GM21528 (cell line): ENCODE measurements at regions not wholly inside any gene's neighbourhood (a gene's known extent, or its start where the extent isn't known, plus 50 kb on each side); places are given as distances from the start of the nearest gene placed in this dataset.
A peak's percentile ranks its signal among the peaks of the same experiment; 100 is the strongest.

ENCODE experiments used
- ATAC-seq: cut with Tn5 transposase; IDR thresholded peaks from one replicate; pipeline ENCODE4 v1.9.1; 2021; ENCODE audit warnings: mild to moderate bottlenecking, moderate library complexity; ENCODE audit not compliant: unreplicated experiment, low FRiP score

DNA sequence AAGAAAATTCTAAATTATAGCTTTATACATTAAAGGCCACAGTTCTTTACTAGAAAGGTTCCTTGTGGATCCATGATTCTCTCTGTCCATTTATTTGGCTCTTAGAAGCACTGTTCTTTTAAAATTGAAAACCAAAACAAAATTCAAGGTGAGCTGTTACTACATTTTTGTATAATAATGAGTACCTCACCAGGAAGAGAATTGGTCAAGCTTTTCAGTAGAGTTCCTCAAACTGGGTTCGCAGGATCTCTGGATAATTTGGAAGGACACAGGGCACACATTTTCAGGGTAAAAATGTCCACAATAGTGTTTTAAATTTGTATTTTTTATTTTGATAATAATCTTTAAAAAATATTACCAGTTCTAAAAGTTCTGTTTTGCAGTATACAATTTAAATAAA is 93.0 kb downstream of the PPP1R3A start:
- no peak for ATAC-seq

DNA sequence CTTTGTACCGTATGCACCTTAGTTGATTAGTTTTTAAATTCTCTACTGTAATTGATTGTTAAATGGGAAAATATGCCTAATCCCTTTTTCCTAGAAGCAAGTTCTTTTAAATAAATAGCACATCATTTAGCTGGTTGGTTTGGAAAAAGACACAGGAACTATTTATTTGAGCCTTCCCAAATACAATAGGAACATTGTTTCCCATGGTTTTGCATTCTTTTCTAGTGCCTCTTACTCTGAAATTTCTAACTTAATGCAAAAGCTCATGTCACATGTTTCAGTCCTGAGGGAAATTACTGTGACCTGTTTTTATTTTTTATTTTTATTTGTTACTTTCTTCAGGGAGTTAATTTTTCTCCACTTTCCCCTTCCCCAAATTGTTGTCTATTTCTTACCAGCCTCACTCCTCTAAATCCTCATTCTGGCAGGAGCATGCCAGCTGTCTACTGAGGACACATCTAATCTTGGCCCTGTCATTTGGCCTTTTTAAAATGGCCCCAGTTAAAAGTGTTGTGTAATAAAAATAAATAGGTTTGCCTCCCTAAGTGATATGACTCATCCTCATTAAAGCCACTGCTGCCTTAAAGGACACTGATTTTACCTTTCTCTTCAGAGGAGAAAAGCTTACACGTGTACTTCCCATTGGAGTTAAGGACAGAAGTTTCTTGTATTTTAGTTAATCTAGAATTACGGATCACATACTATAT is 94.5 kb downstream of the PPP1R3A start:
- no peak for ATAC-seq

DNA sequence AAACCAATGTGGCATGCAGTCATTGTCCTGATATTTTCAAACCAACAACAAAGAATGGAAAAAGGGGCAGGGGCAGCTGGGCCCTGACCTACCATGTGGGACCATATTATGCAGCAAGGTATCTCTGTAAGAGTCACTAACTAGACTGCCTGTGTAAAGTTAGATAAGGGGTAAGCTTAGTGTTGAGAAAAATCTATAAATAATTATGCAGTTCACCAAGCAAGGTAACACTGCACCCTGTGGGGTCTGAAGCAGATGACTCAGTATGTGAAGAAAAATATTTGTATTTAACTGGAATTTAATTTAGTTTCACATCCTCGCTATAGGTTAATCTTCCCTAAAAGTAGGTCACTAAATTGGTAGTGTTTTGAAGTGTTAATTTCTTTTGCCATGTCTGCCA is 99.3 kb downstream of the PPP1R3A start:
- no peak for ATAC-seq

DNA sequence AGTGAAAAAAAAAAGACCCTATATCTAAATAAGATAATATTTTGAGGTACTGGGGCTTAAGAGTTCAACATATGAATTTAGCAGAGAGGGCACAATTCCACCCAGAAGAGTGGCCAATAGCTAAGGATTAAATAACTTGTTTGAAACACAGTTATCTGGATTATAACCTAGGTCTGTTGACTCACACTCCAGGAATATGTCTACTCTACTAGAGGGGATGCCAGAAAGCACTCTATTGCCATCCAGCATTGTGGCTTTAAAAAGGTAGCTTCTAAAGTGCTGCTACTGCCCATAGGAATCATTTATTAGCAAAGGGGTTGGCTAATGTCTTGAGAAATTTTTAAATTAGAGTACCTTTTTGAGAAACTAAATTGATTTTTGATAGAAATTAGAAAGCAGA is 102.2 kb downstream of the PPP1R3A start:
- ATAC-seq: no peak

DNA sequence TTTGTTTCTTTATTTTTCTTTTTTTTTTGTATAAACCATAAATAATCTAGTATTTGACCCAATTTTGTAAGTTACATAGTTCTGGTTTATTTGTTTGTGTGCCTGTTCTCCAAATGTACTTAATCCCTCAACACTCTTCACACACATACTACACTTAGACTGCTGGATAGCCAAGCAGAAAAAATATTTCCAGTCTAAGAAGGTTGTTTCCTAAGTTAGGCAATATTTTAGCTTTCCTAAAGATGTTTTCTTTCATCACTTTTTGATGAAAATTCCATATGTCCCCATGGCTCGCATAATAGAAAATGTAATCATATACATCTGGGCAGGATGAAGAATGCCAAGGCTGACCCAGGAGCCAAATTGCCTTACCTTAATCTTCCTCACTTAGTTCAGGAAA is 105.3 kb downstream of the PPP1R3A start:
- no peak for ATAC-seq

DNA sequence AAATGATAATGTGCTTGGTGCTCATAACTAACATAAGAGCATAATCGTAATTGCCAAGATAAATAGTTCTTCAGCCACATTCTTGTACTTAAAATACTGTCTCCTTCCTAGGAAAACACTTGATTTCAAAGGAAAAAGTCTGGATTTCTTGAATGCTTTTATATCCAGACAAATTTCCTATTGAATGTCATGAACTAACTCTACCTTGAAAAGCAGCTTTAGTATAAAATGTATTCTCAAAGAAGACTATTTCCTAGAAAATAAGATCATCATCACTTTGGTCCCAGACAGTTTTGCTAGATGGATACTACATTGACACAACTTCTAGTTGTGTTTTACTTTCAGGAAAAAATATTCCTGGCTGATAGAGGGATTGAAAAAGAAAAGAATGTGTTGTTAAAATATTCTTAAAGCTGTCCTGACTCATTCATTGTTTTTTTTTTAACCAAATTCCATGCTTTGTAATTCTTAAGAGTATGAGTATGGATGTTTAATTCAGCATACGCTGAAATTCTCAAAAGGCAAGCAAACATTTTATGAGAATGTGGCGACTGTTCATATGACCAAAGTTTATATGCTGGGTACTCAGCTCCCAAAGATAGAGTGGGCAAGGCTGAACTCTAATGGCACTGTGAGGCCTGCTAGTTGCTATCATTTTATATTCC is 106.1 kb downstream of the PPP1R3A start:
- ATAC-seq: no peak

DNA sequence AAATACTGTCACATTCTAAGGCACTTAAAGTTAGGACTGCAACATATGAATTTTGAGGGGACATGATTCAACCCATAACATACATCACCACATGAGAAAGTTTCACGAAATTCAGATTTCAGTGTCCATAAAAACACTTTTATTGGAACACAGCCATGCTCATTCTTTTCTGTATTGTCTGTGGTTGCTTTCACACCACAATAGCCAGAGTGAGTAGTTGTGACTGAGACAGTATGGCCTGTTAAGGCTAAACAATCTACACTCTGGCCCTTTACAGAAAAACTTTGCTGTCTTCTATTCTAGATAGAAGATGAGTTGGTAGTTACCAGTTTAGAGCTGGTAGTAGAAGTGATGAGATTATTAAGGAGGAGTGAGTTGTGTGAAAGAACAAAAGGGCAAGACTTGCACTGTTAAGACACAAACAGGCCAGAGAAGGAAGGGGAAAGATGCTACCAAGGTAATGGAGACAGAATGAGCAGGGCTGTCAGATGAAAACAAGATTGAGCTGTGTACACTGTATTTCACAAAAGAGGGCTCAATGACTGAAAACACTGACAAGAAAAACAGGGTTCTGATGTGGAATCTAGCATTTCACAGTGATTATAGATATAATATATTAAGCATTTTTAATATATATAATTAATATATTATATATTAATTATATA is 108.6 kb downstream of the PPP1R3A start:
- no peak for ATAC-seq

DNA sequence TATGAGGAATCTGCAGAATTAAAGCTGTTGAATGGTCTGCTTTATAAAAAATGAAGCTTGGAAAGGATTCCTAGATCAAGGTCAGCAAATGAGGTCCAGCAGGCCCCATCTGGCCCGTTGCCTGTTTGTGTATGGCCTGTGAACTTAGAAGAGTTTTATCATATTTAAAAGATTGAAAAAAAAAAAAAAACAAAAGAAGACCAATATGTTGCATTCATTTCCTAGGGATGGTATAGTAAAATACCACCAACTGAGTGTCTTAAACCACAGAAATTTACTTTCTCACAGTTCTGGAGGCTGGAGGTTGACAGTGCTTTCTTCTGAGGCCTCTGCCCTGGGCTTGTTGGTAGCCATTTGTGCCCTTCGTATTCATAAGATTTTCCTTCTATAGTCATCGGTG is 109.2 kb downstream of the PPP1R3A start:
- ATAC-seq: no peak

DNA sequence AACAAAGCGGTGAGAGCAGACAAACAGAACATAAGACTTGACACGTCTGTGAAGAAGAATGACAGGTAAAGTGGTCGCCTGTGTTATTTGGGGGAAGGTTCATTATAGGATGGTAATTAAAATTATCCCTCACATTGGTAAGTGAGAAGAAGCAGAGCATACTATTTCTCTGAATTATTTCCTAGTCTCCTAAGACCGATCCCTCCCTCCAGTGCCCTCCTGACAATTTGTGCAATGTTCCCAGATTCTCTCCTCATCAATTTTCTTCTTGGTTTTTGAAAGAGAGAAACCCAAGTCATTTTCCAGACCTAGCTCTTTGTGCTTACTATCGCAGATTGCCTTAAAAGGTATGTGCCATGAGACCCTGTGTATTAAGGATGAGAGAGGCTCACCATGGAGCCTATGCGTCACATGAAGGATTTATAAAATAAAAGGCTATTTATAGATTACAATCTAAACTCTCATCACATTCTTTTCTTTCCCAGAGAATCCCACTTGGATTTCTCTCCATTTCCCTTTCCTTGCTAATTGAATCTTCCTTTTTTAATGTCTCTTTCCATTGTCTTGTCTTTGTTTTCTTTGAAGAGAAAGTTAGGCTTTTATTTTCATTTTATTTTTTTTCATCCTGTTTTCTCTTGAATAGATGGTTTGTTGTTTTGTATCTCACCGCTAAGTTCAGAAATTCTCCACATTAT is 112.0 kb downstream of the PPP1R3A start:
- no peak for ATAC-seq

DNA sequence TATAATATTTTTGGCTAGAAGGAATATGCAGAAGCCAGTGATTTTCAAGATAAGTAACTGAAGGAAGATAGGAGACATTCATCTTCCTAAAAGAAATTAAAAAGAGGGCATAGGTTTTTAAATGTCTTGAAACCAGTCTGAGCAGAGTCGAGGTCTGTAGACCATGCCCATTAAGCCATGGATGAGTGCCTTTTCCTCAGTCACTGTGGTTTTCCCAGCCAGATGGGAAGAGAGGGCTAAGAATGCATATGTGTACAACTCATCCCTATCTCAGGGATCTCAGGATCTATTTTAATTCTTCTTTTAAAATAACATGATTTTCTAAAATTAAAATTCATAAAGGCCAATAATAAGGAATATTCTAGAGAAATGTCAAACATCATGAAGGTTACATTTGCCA is 112.8 kb downstream of the PPP1R3A start:
- no peak for ATAC-seq

DNA sequence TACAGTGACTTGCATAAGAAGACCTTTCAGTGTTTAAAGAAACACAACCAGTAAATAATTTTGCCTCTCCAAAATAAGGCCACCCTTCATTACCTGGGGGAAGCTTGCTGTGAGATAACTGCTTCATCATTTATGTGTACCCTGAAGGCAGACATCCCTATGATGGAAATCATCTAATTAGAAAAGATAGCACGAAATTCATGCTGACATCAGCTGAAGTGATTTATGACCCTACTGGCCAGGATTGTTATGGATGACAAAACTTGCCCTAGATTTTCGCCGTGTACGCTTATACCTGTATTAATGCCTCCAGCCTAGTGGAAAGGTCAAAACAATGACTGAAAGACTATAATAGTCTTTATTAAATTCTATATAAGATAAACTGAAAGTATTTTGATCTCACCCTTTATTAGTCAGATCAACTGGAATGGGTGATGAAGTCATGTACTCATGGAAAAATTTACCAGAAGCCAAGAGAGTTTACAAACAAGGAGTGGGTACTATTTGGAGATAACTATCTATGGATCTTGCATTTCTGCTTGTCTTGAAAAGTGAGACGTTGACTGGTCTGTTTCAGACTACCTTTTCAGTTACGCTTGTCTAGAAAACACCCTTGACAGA is 114.2 kb downstream of the PPP1R3A start:
- ATAC-seq: no peak

DNA sequence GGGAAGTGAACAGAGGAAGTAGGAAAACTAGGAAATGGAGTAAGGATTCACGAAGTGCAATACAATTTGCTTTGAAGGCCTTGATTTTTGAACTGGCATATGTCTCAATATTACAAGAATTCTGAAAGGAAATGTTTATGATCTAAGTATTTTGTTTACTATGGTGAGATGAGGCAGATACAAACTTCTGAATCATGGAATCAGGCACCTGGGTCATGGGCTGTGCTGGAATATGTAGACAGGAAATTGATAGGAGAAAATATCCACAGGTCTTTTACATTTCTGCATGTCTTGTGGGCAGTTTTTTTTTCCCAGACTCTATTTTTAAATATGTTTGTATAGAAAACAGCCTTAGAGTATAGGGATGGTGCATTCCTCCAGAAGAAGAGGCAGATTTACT is 117.1 kb downstream of the PPP1R3A start:
- ATAC-seq: no peak

DNA sequence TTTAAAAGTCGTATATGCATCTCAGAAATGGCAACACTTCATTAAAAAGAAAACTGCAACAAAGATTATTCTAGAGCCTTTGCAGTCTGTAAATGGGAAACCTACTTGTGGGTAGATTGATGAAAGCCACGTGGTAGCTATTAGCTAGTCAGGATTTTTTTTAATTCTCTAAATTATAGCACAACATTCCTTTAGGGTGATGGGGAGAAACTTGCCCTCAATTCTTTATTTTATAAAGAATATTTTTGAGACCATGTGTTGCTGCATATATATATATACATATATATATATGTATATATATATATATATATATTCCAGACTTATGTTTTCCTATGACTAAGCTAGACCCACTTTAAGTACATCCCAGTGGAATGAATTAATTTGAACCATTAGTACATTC is 118.0 kb downstream of the PPP1R3A start:
- ATAC-seq: no peak

DNA sequence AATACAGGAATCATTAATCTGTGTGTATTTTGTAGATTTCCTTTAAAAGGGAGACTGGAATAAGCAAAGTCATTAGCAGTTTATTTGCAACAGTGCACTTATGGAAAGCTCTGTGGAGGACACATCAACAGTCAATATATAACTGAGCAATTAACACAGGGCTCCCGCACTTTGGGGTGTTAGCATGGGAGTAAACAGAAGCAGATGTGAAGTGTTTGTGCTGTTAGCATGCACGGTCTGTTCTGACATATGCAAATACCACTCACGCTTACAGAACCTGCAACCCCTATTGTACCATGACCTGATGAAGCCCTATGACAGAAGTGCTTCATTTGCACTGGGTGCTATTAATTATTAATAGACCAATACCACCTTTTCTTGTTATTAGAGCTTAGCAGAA is 118.9 kb downstream of the PPP1R3A start:
- peak; percentile 98 for ATAC-seq

DNA sequence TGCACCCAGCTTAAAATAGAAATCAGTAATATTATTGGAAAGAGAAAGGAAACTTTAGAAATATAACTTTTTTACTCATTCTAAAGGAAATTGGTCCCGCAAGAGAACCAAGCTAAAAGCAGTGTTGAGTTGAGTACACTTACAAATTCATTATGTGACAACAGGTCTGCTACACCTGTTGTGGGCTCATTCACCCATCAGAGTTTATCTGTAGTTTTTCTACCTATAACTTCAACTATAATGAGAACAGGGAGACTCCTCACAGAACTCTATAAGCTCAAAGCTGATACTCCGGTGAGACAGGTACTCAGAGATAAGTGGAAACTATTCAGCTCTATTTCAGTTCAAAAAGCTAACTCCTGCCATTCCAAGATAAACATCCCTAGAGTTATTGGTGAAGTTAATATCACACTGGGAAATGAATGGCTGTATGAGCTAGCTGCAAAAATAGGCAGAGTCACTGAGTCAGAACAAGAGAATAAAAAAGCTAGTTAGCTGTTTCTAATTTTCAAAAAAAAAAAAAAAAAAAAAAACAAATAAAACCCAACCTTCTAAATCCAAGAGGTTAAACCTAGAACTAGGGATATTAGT is 121.3 kb downstream of the PPP1R3A start:
- ATAC-seq: no peak

DNA sequence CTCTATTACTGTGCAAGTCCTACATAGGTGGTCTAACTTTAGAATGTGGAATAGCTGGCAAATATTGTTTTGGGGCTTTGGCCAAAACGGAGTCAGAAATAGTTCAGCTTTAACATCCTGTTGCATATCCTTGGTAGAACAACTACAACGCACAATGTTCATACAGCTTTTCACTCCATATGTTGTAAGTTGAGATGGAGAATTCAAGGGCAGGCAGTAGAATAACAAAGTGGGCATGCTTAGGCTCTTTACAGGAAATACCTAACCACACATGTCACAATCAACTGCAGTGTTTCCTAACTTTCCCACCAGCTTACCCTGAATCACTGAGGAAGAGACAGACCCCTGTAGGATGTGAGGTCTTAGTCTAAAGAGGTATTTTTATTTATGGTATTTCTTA is 122.3 kb downstream of the PPP1R3A start:
- no peak for ATAC-seq

DNA sequence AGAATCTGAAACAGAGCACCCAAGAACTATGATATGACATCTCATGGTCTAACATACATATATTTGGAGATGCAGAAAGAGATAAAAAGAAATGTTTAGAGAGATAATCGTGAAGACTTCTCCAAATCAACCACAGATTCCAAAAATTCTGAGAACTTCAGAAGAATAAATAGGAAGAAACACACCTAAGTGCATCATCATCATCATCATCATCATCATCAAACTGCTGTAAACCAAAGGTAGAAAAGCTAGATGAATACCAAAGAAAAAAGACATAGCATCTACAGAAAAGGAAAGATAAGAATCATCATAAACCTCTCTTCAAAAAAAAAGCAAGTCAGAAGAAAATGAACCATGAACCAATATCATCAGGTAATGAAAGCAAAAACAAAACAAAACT is 124.2 kb downstream of the PPP1R3A start:
- no peak for ATAC-seq

DNA sequence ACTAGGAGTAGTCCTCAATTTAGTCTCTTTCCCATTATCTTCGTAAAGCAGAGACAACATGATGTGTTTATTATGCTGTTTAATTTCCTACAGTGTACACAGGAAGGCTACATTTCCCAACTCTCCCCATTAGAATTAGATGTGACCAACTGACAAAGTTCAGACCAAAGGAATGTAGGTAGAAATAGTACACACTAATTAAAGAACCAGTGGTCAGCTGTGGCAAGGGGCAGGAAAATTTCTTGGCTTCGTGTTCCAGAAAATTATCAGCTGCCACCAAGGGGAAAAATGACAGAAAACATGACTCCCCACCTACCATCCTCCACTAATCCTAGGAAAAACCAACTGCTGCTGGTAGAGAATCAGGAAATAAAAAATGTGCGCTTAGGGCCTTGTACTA is 125.6 kb downstream of the PPP1R3A start:
- ATAC-seq: no peak

DNA sequence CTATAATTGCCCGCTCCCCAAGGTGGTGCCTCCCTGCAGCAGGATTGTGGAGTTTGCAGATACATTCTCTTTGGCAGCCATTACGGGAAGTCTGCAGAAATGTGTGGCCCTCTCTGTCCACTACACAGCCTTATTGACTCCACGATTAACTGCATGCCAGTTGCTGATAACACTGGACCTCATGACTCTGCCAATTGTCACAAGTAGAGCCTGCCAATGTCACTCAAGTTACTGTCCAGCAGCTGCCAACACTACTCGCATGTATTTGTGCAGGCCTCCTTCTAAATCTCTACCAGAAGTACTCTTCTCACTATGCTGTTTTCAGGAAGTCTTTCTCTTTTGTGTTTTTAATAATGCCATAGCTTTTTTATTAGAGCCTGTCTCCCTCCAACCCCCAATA is 128.8 kb downstream of the PPP1R3A start:
- no peak for ATAC-seq

DNA sequence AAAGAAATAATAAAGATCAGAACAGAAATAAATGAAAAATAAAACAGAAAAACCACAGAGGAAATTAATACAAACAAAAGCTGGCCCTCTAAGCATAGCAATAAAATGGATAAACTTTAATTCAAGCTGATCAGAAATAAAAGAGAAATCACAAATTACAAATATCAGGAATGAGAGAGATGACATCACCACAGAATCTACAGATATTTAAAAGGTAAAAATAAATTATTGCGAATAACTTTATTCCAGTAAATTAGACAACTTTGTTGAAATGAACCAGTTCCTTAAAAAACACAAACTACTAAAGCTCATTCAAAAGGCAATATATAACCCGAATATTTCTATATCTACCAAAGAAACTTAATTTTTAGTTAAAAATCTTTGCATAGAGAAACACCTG is 131.7 kb downstream of the PPP1R3A start:
- no peak for ATAC-seq

DNA sequence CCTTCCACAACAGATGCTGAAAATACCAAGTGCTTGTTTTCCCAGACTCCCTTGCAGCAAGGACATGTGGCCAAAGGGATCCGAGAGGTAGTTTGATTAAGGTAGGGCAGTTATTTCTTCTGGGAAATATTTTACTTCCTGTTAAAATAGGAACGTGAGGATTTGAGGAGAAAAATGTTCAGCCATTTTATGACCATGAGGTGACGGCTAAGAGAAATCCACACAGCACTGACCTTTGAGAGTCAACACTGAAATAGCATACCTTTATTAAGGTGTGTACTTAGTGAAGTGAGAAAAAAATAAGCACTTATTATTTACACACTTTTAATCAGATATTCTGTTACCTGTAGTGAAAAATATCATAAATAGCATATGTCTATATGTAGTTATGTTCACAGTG is 133.9 kb downstream of the PPP1R3A start:
- no peak for ATAC-seq
